Neural crest cell (in vitro differentiated cells): ENCODE measurements at regions not wholly inside any gene's neighbourhood (a gene's known extent, or its start where the extent isn't known, plus 50 kb on each side); places are given as distances from the start of the nearest gene placed in this dataset.

Experiments
- DNase-seq: peaks from one replicate; pipeline ENCODE4 v3.0.0; 2021; ENCODE audit warnings: low read depth, mixed read lengths, low spot score
- H3K27ac Mint-ChIP-seq: one replicate; pipeline ENCODE4 v1.8.0; 2021; ENCODE audit warnings: mild to moderate bottlenecking, mixed read lengths; ENCODE audit not compliant: unreplicated experiment
- H3K27me3 Mint-ChIP-seq: 2 replicates; pipeline ENCODE4 v1.8.0; 2021; ENCODE audit warnings: low read depth, mild to moderate bottlenecking, mixed read lengths
- H3K36me3 Mint-ChIP-seq: 2 replicates; pipeline ENCODE4 v1.8.0; 2021; ENCODE audit warnings: low read depth, mild to moderate bottlenecking, mixed read lengths
- H3K4me1 Mint-ChIP-seq: 2 replicates; pipeline ENCODE4 v1.8.0; 2021; ENCODE audit warnings: mixed read lengths
- H3K4me3 Mint-ChIP-seq: one replicate; pipeline ENCODE4 v1.8.0; 2021; ENCODE audit warnings: mild to moderate bottlenecking, mixed read lengths
- H3K9me3 Mint-ChIP-seq: 2 replicates; pipeline ENCODE4 v1.8.0; 2021; ENCODE audit warnings: mixed read lengths
- CTCF ChIP-seq: fragments of 200-600 bp; sonication (generic); conservative IDR thresholded peaks from 2 replicates; pipeline ENCODE4 v1.5.0; 2021; ENCODE audit warnings: antibody characterized with exemption, mild to moderate bottlenecking

- TF ChIP-seq CTCF = no peak
- no peaks in the 10 kb centered on the region for H3K27me3 Mint-ChIP-seq
- H3K4me1 Mint-ChIP-seq = peaks cover 11% of the 10 kb centered on the region
- DNase-seq = no peak
- H3K36me3 Mint-ChIP-seq = peaks cover 3% of the 10 kb centered on the region
- H3K9me3 Mint-ChIP-seq = peaks cover 2% of the 10 kb centered on the region
- H3K27ac Mint-ChIP-seq = no peak overlapping the region
- H3K4me3 Mint-ChIP-seq = no peak overlapping the region
Observed at GRCh38 chr2:128714851-128715312, 396.2 kb upstream of the HS6ST1 start.

DNA sequence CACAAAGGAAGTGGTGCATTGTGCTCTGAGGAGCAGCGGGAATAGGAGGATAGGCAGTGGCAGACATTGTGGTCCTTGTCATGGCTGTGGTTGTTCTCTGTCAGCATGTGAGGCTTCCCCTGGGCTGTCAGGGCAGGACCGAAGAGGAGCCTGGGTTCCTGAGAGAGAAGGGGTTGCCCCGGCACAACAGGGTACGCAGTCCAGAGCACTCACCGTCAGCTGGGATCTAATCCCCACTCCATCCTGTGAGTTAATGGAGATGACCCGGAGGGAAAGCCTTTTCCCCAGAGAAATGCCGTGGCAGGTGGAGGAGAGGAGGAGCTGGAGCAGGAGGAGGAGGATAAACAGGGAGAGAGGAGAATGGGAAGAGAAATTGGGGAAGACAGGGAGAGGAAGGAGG lies 396.7 kb upstream of the HS6ST1 start:
- H3K27ac Mint-ChIP-seq = no peak overlapping the region

DNA sequence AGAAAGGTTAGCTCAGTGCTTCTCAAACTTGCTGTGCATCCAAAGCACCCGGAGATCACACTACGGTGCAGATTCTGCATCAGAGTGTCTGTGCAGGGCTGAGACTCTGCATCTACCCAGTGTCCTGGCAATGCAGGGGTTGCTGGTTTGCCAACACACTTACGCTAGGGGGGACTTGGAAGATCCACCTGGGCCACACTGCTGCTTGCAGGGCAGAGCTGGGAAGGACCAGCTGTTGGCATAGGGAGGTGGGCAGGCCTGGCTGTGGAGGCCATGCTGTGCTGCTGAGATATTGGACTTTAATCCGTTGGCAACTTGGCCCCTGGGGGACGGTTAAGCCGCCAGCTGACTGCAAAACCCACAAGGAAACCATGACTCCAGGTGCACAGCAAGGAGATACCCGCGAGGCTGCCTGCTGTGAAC lies 397.6 kb upstream of the HS6ST1 start:
- Mint-ChIP-seq H3K36me3 (no peaks in the 10 kb centered on the region), H3K4me1 (peaks cover 11% of the 10 kb centered on the region), H3K27ac (no peak overlapping the region), H3K4me3 (no peak overlapping the region), H3K27me3 (no peaks in the 10 kb centered on the region), H3K9me3 (peaks cover 4% of the 10 kb centered on the region)
- no peak for DNase-seq
- no peak for TF ChIP-seq CTCF

More for the DNA sequence above, 396.7 kb upstream of the HS6ST1 start:
- Mint-ChIP-seq H3K4me1 (peaks cover 11% of the 10 kb centered on the region), H3K4me3 (no peak overlapping the region), H3K9me3 (peaks cover 4% of the 10 kb centered on the region), H3K27me3 (no peaks in the 10 kb centered on the region), H3K36me3 (no peaks in the 10 kb centered on the region)
- TF ChIP-seq CTCF = no peak
- no peak for DNase-seq

DNA sequence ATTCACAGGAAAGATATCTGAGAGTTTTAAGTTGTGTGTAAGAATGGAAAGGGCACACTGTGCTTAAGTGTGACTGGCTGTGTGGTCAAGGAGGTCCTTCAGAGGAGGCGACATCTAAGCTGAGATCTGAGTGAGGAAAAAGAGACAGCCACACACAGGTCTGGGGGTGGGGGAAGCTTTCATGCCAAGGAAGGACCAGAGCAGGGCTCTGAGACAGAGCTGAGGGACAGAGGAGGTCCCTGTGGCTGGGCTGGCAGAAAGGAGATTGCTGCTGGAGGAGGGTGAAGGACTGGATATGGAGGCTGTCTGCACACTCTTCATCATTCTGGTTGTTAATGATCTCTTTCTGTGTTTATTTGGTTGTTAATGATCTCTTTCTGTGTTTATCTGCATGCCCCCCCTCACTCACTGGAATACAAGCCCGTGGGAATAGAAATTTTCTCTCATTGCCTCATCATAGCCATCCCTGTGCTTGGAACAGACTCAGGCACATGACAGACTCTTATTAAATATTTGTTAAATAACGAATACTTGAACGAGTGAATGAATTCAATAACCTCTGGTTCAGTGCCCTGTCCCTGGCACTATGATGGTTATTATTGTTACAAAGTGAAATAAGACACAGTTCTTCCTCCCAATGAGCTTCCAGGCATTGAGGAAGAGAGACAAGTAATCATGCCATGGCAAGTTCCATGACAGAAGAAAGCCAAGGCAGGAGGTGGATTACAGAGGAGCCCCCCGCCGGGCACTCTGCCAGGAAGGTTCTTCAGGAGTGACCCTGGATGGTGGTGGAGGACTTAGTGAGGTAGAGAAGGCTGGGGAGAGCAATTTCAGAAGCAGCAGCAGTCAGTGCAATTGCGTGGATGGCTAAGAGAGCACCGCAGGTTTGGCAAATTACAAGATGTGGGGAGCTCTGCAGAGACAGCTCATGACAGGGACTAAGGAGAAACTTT lies 399.4 kb upstream of the HS6ST1 start:
- no peak for TF ChIP-seq CTCF
- H3K27ac Mint-ChIP-seq = peak overlapping the region; percentile 68
- H3K36me3 Mint-ChIP-seq = no peaks in the 10 kb centered on the region
- H3K4me1 Mint-ChIP-seq = peaks cover 11% of the 10 kb centered on the region
- DNase-seq = no peak
- peaks cover 4% of the 10 kb centered on the region for H3K9me3 Mint-ChIP-seq
- no peaks in the 10 kb centered on the region for H3K27me3 Mint-ChIP-seq
- H3K4me3 Mint-ChIP-seq = no peak overlapping the region

DNA sequence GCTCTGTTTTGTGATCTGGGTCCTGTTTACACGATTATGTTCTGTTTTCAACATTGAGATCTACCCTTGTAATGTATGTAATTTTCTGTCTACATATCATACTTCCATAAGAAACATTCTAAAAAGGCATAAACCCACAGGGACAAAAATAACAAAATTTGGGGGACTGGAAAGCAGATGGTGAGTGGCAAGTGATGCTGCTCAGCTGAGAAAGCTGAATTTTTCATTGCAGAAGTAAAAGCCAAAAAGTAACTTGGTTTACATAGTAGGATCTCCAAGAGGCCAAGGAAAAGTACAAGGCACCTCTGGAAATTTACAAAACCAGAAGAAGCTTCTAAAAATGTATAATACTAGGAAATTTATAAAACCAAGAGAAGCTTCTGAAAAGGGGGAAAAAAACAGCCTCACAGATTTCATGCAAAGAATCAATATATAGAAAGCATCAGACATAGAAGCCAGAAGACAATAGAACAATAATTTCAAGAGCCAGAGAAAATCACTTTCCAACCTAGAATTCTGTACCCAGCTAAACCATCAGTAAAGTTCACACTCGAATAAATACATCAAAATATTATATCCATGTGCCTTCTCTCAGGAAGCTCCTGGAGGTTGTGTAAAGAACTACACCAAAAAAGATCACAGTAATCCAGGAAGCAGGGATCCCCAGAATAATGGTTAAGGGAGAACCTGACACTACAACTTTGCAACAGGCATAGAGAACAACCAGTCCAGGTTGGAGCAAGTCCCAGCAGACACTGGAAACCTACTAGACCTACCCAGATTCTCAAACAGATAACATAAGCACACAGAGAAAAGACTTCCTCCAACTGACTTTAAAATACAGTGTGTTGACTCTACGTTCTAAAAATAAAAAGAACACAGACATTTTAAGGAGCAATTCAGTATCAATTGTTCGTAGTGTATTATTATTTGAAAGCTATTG lies 401.7 kb upstream of the HS6ST1 start:
- no peak overlapping the region for H3K4me3 Mint-ChIP-seq
- H3K4me1 Mint-ChIP-seq = no peaks in the 10 kb centered on the region
- peaks cover 4% of the 10 kb centered on the region for H3K9me3 Mint-ChIP-seq
- TF ChIP-seq CTCF = peak; percentile 44
- no peak for DNase-seq
- no peaks in the 10 kb centered on the region for H3K36me3 Mint-ChIP-seq
- H3K27ac Mint-ChIP-seq = no peak overlapping the region
- H3K27me3 Mint-ChIP-seq = no peaks in the 10 kb centered on the region
